ENCODE measurements at regions not wholly inside any gene's neighbourhood (a gene's known extent, or its start where the extent isn't known, plus 50 kb on each side); places are given as distances from the start of the nearest gene placed in this dataset.

GRCh38 chr18:7514796-7515440 is 52.2 kb upstream of the PTPRM start:
- TF ChIP-seq CTCF (conservative IDR thresholded peaks at IDR 0.05; ENCODE audit: low read depth, low read length), result no peak
- no peak for TF ChIP-seq EZH2phosphoT487 (IDR thresholded peaks at IDR 0.05; ENCODE audit: borderline replicate concordance, low read length)
- TF ChIP-seq EZH2 (IDR thresholded peaks at IDR 0.05; ENCODE audit: low read length, unreplicated experiment), result no peak
